Colon (tissue), 2 donors: ENCODE measurements at regions not wholly inside any gene's neighbourhood (a gene's known extent, or its start where the extent isn't known, plus 50 kb on each side); places are given as distances from the start of the nearest gene placed in this dataset.
"Not testable (repeated sequence)": the region's sequence is repeated elsewhere in the genome, so short reads cannot be mapped to it uniquely, and the experiment has no call there.

Source experiments
- FAIRE-seq: peaks from 2 replicates; lab custom pipeline; 2012; peaks lifted over from hg19 to GRCh38; lab: Jason Lieb, UNC
- donor health status: control.
- donor health status: control.

- FAIRE-seq = no peak
Measured at GRCh38 chr20:55685425-55685824, 319.9 kb downstream of the CBLN4 start.

- FAIRE-seq = no peak
Measured at GRCh38 chr20:55684578-55684977, 320.7 kb downstream of the CBLN4 start.

GRCh38 chr20:55678970-55679667 is 326.2 kb downstream of the CBLN4 start:
- no peak for FAIRE-seq

- no peak for FAIRE-seq
Measured at GRCh38 chr20:55678126-55678525, 327.2 kb downstream of the CBLN4 start.

GRCh38 chr20:55677011-55677410 is 328.3 kb downstream of the CBLN4 start:
- FAIRE-seq = no peak

GRCh38 chr20:55676097-55676496 is 329.2 kb downstream of the CBLN4 start:
- FAIRE-seq = no peak

- no peak for FAIRE-seq
Measured at GRCh38 chr20:55668631-55669030, 336.7 kb downstream of the CBLN4 start.

GRCh38 chr20:55667955-55668354 is 337.4 kb downstream of the CBLN4 start:
- FAIRE-seq = no peak

- FAIRE-seq = no peak
Measured at GRCh38 chr20:55667024-55667423, 338.3 kb downstream of the CBLN4 start.

- no peak for FAIRE-seq
Measured at GRCh38 chr20:55656231-55656775, 349.0 kb downstream of the CBLN4 start.

- no peak for FAIRE-seq
Measured at GRCh38 chr20:55650657-55651360, 354.5 kb downstream of the CBLN4 start.

GRCh38 chr20:55649254-55649653 is 356.1 kb downstream of the CBLN4 start:
- no peak for FAIRE-seq

GRCh38 chr20:55646851-55647250 is 358.5 kb downstream of the CBLN4 start:
- FAIRE-seq = no peak

- no peak for FAIRE-seq
Measured at GRCh38 chr20:55641497-55641896, 363.8 kb downstream of the CBLN4 start.

GRCh38 chr20:55635870-55636269 is 369.4 kb downstream of the CBLN4 start:
- FAIRE-seq = no peak

GRCh38 chr20:55632592-55632991 is 372.7 kb downstream of the CBLN4 start:
- no peak for FAIRE-seq

GRCh38 chr20:55629143-55629542 is 376.2 kb downstream of the CBLN4 start:
- FAIRE-seq = not testable (repeated sequence)

- FAIRE-seq = no peak
Measured at GRCh38 chr20:55626716-55627115, 378.6 kb downstream of the CBLN4 start.

- FAIRE-seq = no peak
Measured at GRCh38 chr20:55616367-55616766, 389.0 kb downstream of the CBLN4 start.

- no peak for FAIRE-seq
Measured at GRCh38 chr20:55615818-55616217, 389.5 kb downstream of the CBLN4 start.

- FAIRE-seq = no peak
Measured at GRCh38 chr20:55614220-55614757, 391.0 kb downstream of the CBLN4 start.

GRCh38 chr20:55610756-55611155 is 394.6 kb downstream of the CBLN4 start:
- no peak for FAIRE-seq

- FAIRE-seq = no peak
Measured at GRCh38 chr20:55605594-55605993, 399.7 kb downstream of the CBLN4 start.
